Mucosa of stomach (tissue), 1 donor: ENCODE measurements at regions not wholly inside any gene's neighbourhood (a gene's known extent, or its start where the extent isn't known, plus 50 kb on each side); places are given as distances from the start of the nearest gene placed in this dataset.

ENCODE experiments used
- H3K27me3 ChIP-seq: one replicate; pipeline ENCODE4 v1.7.0; 2013; ENCODE audit warnings: mild to moderate bottlenecking, low read length; ENCODE audit not compliant: control insufficient read depth, insufficient read depth
- H3K36me3 ChIP-seq: one replicate; pipeline ENCODE4 v1.7.0; 2013; ENCODE audit warnings: low read length; ENCODE audit not compliant: control insufficient read depth, insufficient read depth
- H3K4me1 ChIP-seq: one replicate; pipeline ENCODE4 v1.7.0; 2013; ENCODE audit warnings: mild to moderate bottlenecking, low read length; ENCODE audit not compliant: control insufficient read depth, insufficient read depth
- H3K4me3 ChIP-seq: one replicate; pipeline ENCODE4 v1.7.0; 2013; ENCODE audit warnings: low read length
- H3K9ac ChIP-seq: one replicate; pipeline ENCODE4 v1.7.0; 2013; ENCODE audit warnings: mild to moderate bottlenecking, low read length, moderate library complexity
- H3K9me3 ChIP-seq: one replicate; pipeline ENCODE4 v1.7.0; 2013; ENCODE audit warnings: mild to moderate bottlenecking, low read length, moderate library complexity; ENCODE audit not compliant: control insufficient read depth
- donor health status: Pancreatic carcinoma.

DNA sequence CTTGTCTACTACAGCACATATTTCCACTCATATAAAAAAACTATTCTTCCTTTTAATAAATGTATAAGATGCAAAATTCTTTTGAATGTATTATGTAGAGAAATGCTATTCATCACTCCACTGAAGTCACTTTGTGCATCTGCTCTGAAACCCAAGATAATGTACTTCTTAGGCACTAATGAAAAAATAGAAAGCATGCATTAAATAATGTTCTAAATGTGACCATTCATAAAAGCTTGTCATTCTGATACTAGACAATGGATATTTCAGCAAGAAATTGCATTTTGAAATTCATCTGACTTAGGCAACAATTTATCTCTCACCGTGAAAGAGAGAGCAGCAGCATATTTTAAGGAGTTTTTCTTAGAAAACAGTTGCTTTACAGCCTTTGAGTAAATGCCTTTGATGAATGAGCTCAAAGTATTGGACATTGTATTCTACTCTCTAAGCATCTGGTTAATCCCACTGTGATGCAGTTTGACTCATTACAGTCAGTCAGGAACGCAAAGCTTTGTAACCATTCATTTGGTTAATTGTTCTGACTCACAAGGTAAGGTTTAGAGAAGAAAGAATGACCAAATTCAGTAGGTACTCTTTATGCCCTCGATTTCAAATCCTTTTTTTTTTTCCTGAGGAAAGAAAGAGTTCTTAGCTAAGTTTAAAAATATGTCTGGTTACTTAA is 2233.8 kb upstream of the C9orf72 start:
- no peak overlapping the region for H3K4me3 ChIP-seq
- no peaks in the 10 kb centered on the region for H3K36me3 ChIP-seq
- no peaks in the 10 kb centered on the region for H3K4me1 ChIP-seq
- H3K9ac ChIP-seq = no peak overlapping the region
- no peaks in the 10 kb centered on the region for H3K27me3 ChIP-seq
- no peaks in the 10 kb centered on the region for H3K9me3 ChIP-seq

DNA sequence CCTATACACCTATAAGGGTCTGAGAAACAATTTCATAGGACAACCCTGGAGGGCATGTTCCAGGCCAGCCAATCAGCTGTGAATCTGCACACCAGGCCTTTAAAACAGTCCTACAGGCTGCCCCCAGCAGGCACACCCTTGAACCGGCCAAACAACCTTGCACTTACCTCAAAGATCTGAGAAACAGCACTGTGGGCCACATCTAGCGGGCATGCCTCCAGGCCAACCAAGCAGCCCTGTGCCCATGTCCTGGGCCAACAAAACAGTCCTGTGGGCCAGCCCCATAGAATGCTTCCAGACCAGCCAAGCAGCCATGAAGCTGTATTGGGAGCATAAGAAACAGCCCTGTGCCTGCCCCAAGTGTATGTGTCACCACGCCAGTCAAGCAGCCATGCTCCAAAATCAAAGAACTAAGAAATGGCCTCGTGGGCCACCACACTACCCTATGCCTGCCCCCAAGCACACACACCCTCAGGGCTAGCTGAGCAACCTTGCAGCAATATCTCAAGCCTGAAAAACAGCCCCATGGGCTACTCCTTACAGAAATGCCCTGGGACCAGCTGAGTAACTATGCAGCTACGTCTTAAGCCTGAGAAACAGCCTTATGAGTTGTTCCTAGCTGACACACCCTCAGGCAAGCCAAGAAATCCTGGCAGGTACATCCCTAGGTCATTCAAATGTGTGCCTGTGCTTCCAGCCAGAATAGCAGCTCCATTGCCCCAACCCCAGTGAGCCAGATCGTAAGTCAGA is 2243.8 kb upstream of the C9orf72 start:
- Histone ChIP-seq H3K4me1 (no peaks in the 10 kb centered on the region), H3K27me3 (no peaks in the 10 kb centered on the region), H3K9ac (no peak overlapping the region), H3K36me3 (no peaks in the 10 kb centered on the region), H3K9me3 (no peaks in the 10 kb centered on the region), H3K4me3 (no peak overlapping the region)

DNA sequence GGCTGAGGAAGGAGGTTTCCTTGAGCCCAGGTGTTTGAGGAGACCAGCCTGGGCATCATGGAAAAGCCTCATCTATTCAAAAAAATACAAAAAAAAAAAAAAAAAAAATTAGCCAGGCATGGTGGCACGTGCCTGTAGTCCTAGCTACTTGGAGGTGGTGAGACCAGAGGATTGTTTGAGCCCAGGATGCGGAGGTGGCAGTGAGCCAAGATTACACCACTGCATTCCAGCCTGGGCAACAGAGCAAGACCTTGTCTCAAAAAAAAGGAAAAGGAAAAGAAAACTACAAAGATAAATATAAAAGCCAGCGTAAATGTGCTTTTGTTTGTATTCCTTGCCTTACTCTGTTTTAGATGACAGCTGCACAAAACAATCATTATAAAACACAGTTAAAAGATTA is 2249.2 kb upstream of the C9orf72 start:
- Histone ChIP-seq H3K9me3 (no peaks in the 10 kb centered on the region), H3K4me3 (no peak overlapping the region), H3K36me3 (no peaks in the 10 kb centered on the region), H3K27me3 (no peaks in the 10 kb centered on the region), H3K4me1 (no peaks in the 10 kb centered on the region), H3K9ac (no peak overlapping the region)

DNA sequence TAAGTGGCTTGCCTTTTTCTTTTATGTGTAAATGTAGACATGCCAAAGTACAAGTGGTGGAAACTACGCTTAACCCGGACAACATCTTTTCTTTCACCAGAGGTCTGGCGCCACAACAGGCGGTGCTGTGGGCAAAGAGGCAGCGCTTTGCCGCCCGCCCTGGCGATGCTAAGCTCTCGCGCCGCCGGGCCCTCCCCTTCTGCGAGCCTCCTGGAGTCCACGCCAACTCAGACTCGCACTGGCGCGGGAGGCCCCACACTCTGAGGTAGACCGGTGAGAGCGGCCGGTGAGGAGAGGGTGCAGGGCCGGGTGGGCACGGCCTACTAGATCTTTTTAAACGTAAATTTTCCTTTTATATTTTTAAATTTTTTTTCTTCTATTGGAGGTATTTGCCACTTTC is 2253.1 kb upstream of the C9orf72 start:
- Histone ChIP-seq H3K27me3 (no peaks in the 10 kb centered on the region), H3K9ac (no peak overlapping the region), H3K9me3 (no peaks in the 10 kb centered on the region), H3K4me1 (no peaks in the 10 kb centered on the region), H3K36me3 (no peaks in the 10 kb centered on the region), H3K4me3 (no peak overlapping the region)

DNA sequence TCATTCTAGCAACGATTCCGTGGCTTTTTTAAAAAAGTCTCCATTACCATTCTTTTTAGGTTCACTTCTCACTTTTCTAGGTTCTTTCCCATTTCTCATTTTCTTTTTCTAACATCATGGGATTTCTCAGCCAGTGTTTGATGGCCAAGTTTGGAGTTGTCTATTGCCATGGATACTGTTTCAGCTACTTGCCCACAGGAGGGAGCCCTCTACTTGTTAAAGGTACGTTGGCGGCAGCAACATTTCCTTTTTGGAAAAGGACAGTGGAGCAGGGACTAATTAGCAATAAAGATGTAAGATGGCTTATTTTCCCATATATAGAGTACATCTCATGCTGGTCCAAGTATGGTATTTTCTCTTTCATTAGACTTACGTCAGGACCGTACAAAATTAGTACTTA is 2257.5 kb upstream of the C9orf72 start:
- no peak overlapping the region for H3K4me3 ChIP-seq
- no peaks in the 10 kb centered on the region for H3K27me3 ChIP-seq
- no peak overlapping the region for H3K9ac ChIP-seq

DNA sequence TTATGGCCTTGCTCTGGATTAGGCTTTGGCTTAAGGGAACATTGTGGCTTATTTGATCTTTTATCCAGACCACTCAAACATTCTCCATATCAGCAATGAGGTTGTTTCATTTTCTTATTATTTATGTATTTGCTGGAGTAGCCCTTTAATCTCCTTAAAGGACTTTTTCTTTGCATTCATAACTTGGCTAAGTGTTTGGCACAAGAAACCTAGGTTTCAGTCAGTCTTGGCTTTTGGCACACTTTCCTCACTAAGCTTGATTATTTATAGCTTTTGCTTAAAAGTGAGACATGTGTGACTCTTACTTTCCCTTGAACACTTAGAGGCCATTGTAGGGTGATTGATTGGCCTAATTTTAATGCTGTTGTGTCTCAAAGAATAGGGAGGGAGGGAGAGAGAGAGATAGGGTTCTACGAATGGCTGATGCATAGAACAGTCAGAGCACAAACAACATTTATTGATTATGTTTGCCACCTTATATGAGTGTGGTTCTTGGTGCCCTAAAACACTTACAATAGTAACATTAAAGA is 2265.3 kb upstream of the C9orf72 start:
- no peak overlapping the region for H3K9ac ChIP-seq
- H3K27me3 ChIP-seq = no peaks in the 10 kb centered on the region
- no peaks in the 10 kb centered on the region for H3K4me1 ChIP-seq
- H3K36me3 ChIP-seq = no peaks in the 10 kb centered on the region
- H3K9me3 ChIP-seq = no peaks in the 10 kb centered on the region
- H3K4me3 ChIP-seq = no peak overlapping the region

More for the DNA sequence above, 2257.5 kb upstream of the C9orf72 start:
- H3K9me3 ChIP-seq = no peaks in the 10 kb centered on the region
- no peaks in the 10 kb centered on the region for H3K36me3 ChIP-seq
- H3K4me1 ChIP-seq = no peaks in the 10 kb centered on the region

DNA sequence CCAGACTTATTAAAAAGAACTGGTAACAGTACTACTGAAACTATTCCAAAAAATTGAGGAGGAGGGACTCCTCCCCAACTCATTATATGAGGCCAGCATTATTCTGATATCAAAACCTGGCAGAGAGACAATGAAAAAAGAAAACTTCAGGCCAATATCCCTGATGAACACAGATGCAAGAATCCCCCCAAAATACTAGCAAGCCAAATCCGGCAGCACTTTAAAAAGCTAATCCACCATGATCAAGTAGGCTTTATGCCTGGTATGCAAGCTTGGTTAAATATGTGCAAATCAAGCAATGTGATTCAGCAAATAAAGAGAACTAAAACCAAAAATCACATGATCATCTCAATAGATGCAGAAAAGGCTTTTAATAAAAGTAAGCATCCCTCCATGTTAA is 2271.0 kb upstream of the C9orf72 start:
- Histone ChIP-seq H3K36me3 (no peaks in the 10 kb centered on the region), H3K4me1 (no peaks in the 10 kb centered on the region), H3K9ac (no peak overlapping the region), H3K9me3 (no peaks in the 10 kb centered on the region), H3K27me3 (no peaks in the 10 kb centered on the region), H3K4me3 (no peak overlapping the region)

DNA sequence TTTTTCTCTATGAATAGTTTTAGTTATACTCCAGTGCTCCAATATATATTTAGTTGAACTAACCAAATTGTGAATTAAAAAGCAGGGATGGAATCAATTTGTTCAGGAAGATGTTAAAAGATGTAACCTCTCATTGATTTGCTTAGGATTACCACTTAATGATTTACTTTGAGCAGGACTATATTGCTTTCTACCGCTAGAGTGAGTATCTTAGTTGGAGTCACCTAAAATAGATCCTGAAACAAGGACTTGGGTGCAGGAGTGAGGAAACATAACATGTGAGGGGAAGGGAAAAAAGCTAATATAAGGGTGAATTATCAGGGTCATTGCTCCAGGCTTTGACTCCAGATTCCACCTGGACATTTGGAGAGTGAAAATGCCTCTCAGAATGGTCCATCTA is 2277.4 kb upstream of the C9orf72 start:
- Histone ChIP-seq H3K9me3 (no peaks in the 10 kb centered on the region), H3K4me3 (no peak overlapping the region), H3K36me3 (no peaks in the 10 kb centered on the region), H3K9ac (no peak overlapping the region), H3K4me1 (no peaks in the 10 kb centered on the region), H3K27me3 (no peaks in the 10 kb centered on the region)

DNA sequence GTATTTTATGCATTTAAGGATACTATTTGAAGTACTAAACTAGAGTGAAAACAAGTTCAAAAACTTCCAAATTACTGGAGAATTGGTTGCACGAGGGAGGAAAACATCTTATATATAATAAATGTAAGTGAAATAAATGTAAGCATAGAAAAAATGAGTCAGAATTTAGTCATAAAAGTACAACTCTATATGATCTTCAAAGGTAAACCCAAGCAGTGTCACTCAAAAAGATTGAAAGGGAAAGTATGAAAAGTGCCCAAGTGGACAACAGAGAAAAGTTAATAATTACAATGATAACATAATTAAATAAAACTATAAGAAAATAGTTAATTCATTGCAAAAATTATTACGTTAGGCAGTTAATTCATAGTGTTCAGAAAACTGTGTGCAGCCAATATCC is 2288.5 kb upstream of the C9orf72 start:
- H3K4me3 ChIP-seq = no peak overlapping the region
- H3K36me3 ChIP-seq = no peaks in the 10 kb centered on the region
- H3K4me1 ChIP-seq = no peaks in the 10 kb centered on the region
- H3K9ac ChIP-seq = no peak overlapping the region
- H3K27me3 ChIP-seq = no peaks in the 10 kb centered on the region
- no peaks in the 10 kb centered on the region for H3K9me3 ChIP-seq

DNA sequence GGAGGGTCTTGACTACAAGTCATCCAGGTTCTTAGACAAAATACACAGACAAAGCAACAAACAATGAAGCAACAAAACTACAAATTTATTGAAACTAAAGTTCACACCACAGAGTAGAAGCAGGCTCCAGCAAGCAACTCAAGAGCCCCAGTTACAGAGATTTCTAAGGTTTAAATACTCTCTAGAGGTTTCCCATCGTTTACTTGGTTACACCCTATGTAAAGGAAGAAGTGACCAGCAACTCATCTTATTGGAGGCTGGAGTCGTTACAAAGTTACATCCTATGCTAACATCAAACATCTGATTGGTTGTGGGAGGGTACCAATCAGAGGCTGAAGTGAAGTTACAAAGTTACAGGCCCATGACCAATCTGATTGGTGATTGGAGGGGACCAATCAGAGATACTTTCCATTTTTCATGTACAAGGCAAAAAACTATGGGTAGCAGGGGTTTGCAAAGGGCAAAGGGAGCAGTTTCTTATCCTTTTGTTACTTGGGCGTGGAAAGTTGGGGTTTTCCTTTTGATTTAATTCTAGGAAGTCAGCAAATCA is 2292.6 kb upstream of the C9orf72 start:
- no peaks in the 10 kb centered on the region for H3K36me3 ChIP-seq

DNA sequence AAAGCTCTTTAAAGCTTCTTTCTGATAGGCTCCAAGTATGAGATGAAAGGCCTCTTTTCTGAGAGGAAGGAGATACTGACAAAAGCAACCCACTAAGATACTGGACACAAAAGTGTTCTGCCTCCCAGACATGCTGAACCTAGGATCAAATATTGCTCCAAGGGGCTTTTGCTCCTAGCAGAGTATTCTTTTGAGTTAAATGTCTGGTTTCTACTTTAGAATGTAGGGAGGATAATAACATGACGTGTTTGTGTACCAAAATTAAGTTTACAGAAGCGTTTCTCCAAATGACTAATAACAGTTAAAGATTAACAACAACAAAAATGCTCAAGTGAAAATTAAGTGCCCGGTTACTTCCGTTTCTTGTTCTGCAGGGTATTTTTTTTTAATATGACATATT is 2293.3 kb upstream of the C9orf72 start:
- H3K4me3 ChIP-seq = no peak overlapping the region
- H3K9ac ChIP-seq = no peak overlapping the region
- H3K4me1 ChIP-seq = no peaks in the 10 kb centered on the region
- no peaks in the 10 kb centered on the region for H3K9me3 ChIP-seq
- no peaks in the 10 kb centered on the region for H3K36me3 ChIP-seq
- H3K27me3 ChIP-seq = no peaks in the 10 kb centered on the region

More for the DNA sequence above, 2292.6 kb upstream of the C9orf72 start:
- H3K9me3 ChIP-seq = no peaks in the 10 kb centered on the region
- no peak overlapping the region for H3K4me3 ChIP-seq
- no peaks in the 10 kb centered on the region for H3K4me1 ChIP-seq
- no peaks in the 10 kb centered on the region for H3K27me3 ChIP-seq
- no peak overlapping the region for H3K9ac ChIP-seq

DNA sequence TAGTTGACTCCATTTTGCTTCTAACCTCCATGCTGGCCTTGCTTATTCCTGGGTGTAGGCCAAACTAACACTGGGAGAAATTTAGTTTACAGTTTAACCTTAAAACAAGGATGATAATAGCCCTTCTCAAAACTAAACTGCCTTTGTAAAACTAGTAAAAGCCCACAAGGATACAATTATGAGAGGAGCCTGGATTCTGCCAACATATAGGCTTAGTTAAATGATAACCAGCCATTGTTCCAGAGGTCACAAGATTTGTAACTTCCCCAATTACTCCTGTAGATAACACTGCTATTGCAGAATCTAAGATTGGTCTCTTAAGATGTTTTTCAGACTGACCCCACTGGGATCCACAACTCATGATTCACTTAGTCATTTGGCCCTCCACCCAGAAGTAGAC is 2300.3 kb upstream of the C9orf72 start:
- H3K4me1 ChIP-seq = no peaks in the 10 kb centered on the region

More for the DNA sequence above, 2300.3 kb upstream of the C9orf72 start:
- no peaks in the 10 kb centered on the region for H3K27me3 ChIP-seq
- no peaks in the 10 kb centered on the region for H3K9me3 ChIP-seq
- no peak overlapping the region for H3K9ac ChIP-seq
- H3K36me3 ChIP-seq = no peaks in the 10 kb centered on the region
- no peak overlapping the region for H3K4me3 ChIP-seq
